ENCODE measurements at regions not wholly inside any gene's neighbourhood (a gene's known extent, or its start where the extent isn't known, plus 50 kb on each side); places are given as distances from the start of the nearest gene placed in this dataset.

- H3K27ac ChIP-seq (ENCODE audit: low read depth, low read length): no peak overlapping the region
- peaks cover 1 to 33% (median 21%) of the 10 kb centered on the region in 5 donors for H3K4me1 ChIP-seq (ENCODE audit: control insufficient read depth in 5 of 5, insufficient read depth in 5 of 5, low read length in 5 of 5)
- no peaks in the 10 kb centered on the region for H3K27me3 ChIP-seq (ENCODE audit: control insufficient read depth in 5 of 5, insufficient read depth in 4 of 5, low read length in 5 of 5)
- no peak overlapping the region for H3K9ac ChIP-seq (ENCODE audit: low read length in 5 of 5)
- H3K9me3 ChIP-seq (ENCODE audit: control insufficient read depth in 5 of 5, low read length in 5 of 5): no peaks in the 10 kb centered on the region
- H3K36me3 ChIP-seq (ENCODE audit: control insufficient read depth in 5 of 5, insufficient read depth in 5 of 5, low read length in 5 of 5): no peaks in the 10 kb centered on the region
- no peak overlapping the region for H3K4me3 ChIP-seq (ENCODE audit: low read depth in 1 of 5, low read length in 5 of 5)
Measured at GRCh38 chr9:16312116-16312515, 558.4 kb downstream of the BNC2 start.

GRCh38 chr9:16312962-16313546 lies 557.4 kb downstream of the BNC2 start:
- Histone ChIP-seq H3K27ac (ENCODE audit: low read depth, low read length) (no peak overlapping the region), H3K9me3 (ENCODE audit: control insufficient read depth in 5 of 5, low read length in 5 of 5) (no peaks in the 10 kb centered on the region), H3K36me3 (ENCODE audit: control insufficient read depth in 5 of 5, insufficient read depth in 5 of 5, low read length in 5 of 5) (no peaks in the 10 kb centered on the region), H3K27me3 (ENCODE audit: control insufficient read depth in 5 of 5, insufficient read depth in 4 of 5, low read length in 5 of 5) (no peaks in the 10 kb centered on the region), H3K4me3 (ENCODE audit: low read depth in 1 of 5, low read length in 5 of 5) (no peak overlapping the region), H3K4me1 (ENCODE audit: control insufficient read depth in 5 of 5, insufficient read depth in 5 of 5, low read length in 5 of 5) (peaks cover 1 to 33% (median 21%) of the 10 kb centered on the region in 5 donors), H3K9ac (ENCODE audit: low read length in 5 of 5) (no peak overlapping the region)

- no peaks in the 10 kb centered on the region for H3K27me3 ChIP-seq (ENCODE audit: control insufficient read depth in 5 of 5, insufficient read depth in 4 of 5, low read length in 5 of 5)
- H3K36me3 ChIP-seq (ENCODE audit: control insufficient read depth in 5 of 5, insufficient read depth in 5 of 5, low read length in 5 of 5): no peaks in the 10 kb centered on the region
- no peak overlapping the region for H3K27ac ChIP-seq (ENCODE audit: low read depth, low read length)
- H3K4me1 ChIP-seq (ENCODE audit: control insufficient read depth in 5 of 5, insufficient read depth in 5 of 5, low read length in 5 of 5): peaks cover 1 to 33% (median 21%) of the 10 kb centered on the region in 5 donors
- H3K4me3 ChIP-seq (ENCODE audit: low read depth in 1 of 5, low read length in 5 of 5): no peak overlapping the region
- H3K9me3 ChIP-seq (ENCODE audit: control insufficient read depth in 5 of 5, low read length in 5 of 5): peaks cover 0 to 4% (median 0%) of the 10 kb centered on the region in 5 donors
- no peak overlapping the region for H3K9ac ChIP-seq (ENCODE audit: low read length in 5 of 5)
Measured at GRCh38 chr9:16314476-16314875, 556.0 kb downstream of the BNC2 start.

- Histone ChIP-seq H3K27ac (ENCODE audit: low read depth, low read length) (no peak overlapping the region), H3K9ac (ENCODE audit: low read length in 5 of 5) (no peak overlapping the region), H3K4me1 (ENCODE audit: control insufficient read depth in 5 of 5, insufficient read depth in 5 of 5, low read length in 5 of 5) (peaks cover 1 to 21% (median 9%) of the 10 kb centered on the region in 5 donors), H3K27me3 (ENCODE audit: control insufficient read depth in 5 of 5, insufficient read depth in 4 of 5, low read length in 5 of 5) (no peaks in the 10 kb centered on the region), H3K9me3 (ENCODE audit: control insufficient read depth in 5 of 5, low read length in 5 of 5) (peaks cover 0 to 4% (median 0%) of the 10 kb centered on the region in 5 donors), H3K4me3 (ENCODE audit: low read depth in 1 of 5, low read length in 5 of 5) (no peak overlapping the region), H3K36me3 (ENCODE audit: control insufficient read depth in 5 of 5, insufficient read depth in 5 of 5, low read length in 5 of 5) (no peaks in the 10 kb centered on the region)
Measured at GRCh38 chr9:16315720-16316119, 554.8 kb downstream of the BNC2 start.

- H3K4me1 ChIP-seq (ENCODE audit: control insufficient read depth in 5 of 5, insufficient read depth in 5 of 5, low read length in 5 of 5): peaks cover 1 to 20% (median 13%) of the 10 kb centered on the region in 5 donors
Measured at GRCh38 chr9:16316456-16316855, 554.0 kb downstream of the BNC2 start.

GRCh38 chr9:16316911-16317817 lies 553.3 kb downstream of the BNC2 start:
- no peak overlapping the region for H3K27ac ChIP-seq (ENCODE audit: low read depth, low read length)
- H3K36me3 ChIP-seq (ENCODE audit: control insufficient read depth in 5 of 5, insufficient read depth in 5 of 5, low read length in 5 of 5): no peaks in the 10 kb centered on the region
- no peak overlapping the region for H3K4me3 ChIP-seq (ENCODE audit: low read depth in 1 of 5, low read length in 5 of 5)
- H3K9me3 ChIP-seq (ENCODE audit: control insufficient read depth in 5 of 5, low read length in 5 of 5): peaks cover 0 to 4% (median 0%) of the 10 kb centered on the region in 5 donors
- H3K9ac ChIP-seq (ENCODE audit: low read length in 5 of 5): no peak overlapping the region
- no peaks in the 10 kb centered on the region for H3K27me3 ChIP-seq (ENCODE audit: control insufficient read depth in 5 of 5, insufficient read depth in 4 of 5, low read length in 5 of 5)
- H3K4me1 ChIP-seq (ENCODE audit: control insufficient read depth in 5 of 5, insufficient read depth in 5 of 5, low read length in 5 of 5): peaks cover 1 to 21% (median 18%) of the 10 kb centered on the region in 5 donors

More at GRCh38 chr9:16316456-16316855, 554.0 kb downstream of the BNC2 start:
- Histone ChIP-seq H3K4me3 (ENCODE audit: low read depth in 1 of 5, low read length in 5 of 5) (no peak overlapping the region), H3K9ac (ENCODE audit: low read length in 5 of 5) (no peak overlapping the region), H3K36me3 (ENCODE audit: control insufficient read depth in 5 of 5, insufficient read depth in 5 of 5, low read length in 5 of 5) (no peaks in the 10 kb centered on the region), H3K27ac (ENCODE audit: low read depth, low read length) (no peak overlapping the region), H3K27me3 (ENCODE audit: control insufficient read depth in 5 of 5, insufficient read depth in 4 of 5, low read length in 5 of 5) (no peaks in the 10 kb centered on the region), H3K9me3 (ENCODE audit: control insufficient read depth in 5 of 5, low read length in 5 of 5) (peaks cover 0 to 4% (median 0%) of the 10 kb centered on the region in 5 donors)

- no peak overlapping the region for H3K4me3 ChIP-seq (ENCODE audit: low read depth in 1 of 5, low read length in 5 of 5)
- H3K36me3 ChIP-seq (ENCODE audit: control insufficient read depth in 5 of 5, insufficient read depth in 5 of 5, low read length in 5 of 5): no peaks in the 10 kb centered on the region
- no peak overlapping the region for H3K27ac ChIP-seq (ENCODE audit: low read depth, low read length)
- peaks cover 1 to 21% (median 19%) of the 10 kb centered on the region in 5 donors for H3K4me1 ChIP-seq (ENCODE audit: control insufficient read depth in 5 of 5, insufficient read depth in 5 of 5, low read length in 5 of 5)
- no peak overlapping the region for H3K9ac ChIP-seq (ENCODE audit: low read length in 5 of 5)
- H3K9me3 ChIP-seq (ENCODE audit: control insufficient read depth in 5 of 5, low read length in 5 of 5): peaks cover 0 to 4% (median 0%) of the 10 kb centered on the region in 5 donors
- H3K27me3 ChIP-seq (ENCODE audit: control insufficient read depth in 5 of 5, insufficient read depth in 4 of 5, low read length in 5 of 5): no peaks in the 10 kb centered on the region
Measured at GRCh38 chr9:16318516-16319060, 551.9 kb downstream of the BNC2 start.

- no peaks in the 10 kb centered on the region for H3K36me3 ChIP-seq (ENCODE audit: control insufficient read depth in 5 of 5, insufficient read depth in 5 of 5, low read length in 5 of 5)
- peaks cover 1 to 21% (median 19%) of the 10 kb centered on the region in 5 donors for H3K4me1 ChIP-seq (ENCODE audit: control insufficient read depth in 5 of 5, insufficient read depth in 5 of 5, low read length in 5 of 5)
- H3K27me3 ChIP-seq (ENCODE audit: control insufficient read depth in 5 of 5, insufficient read depth in 4 of 5, low read length in 5 of 5): no peaks in the 10 kb centered on the region
- H3K4me3 ChIP-seq (ENCODE audit: low read depth in 1 of 5, low read length in 5 of 5): no peak overlapping the region
- no peak overlapping the region for H3K9ac ChIP-seq (ENCODE audit: low read length in 5 of 5)
- peaks cover 0 to 4% (median 0%) of the 10 kb centered on the region in 5 donors for H3K9me3 ChIP-seq (ENCODE audit: control insufficient read depth in 5 of 5, low read length in 5 of 5)
- no peak overlapping the region for H3K27ac ChIP-seq (ENCODE audit: low read depth, low read length)
Measured at GRCh38 chr9:16319646-16320045, 550.8 kb downstream of the BNC2 start.

- Histone ChIP-seq H3K9me3 (ENCODE audit: control insufficient read depth in 5 of 5, low read length in 5 of 5) (peaks cover 0 to 4% (median 0%) of the 10 kb centered on the region in 5 donors), H3K9ac (ENCODE audit: low read length in 5 of 5) (no peak overlapping the region), H3K27me3 (ENCODE audit: control insufficient read depth in 5 of 5, insufficient read depth in 4 of 5, low read length in 5 of 5) (no peaks in the 10 kb centered on the region), H3K27ac (ENCODE audit: low read depth, low read length) (no peak overlapping the region), H3K36me3 (ENCODE audit: control insufficient read depth in 5 of 5, insufficient read depth in 5 of 5, low read length in 5 of 5) (no peaks in the 10 kb centered on the region), H3K4me1 (ENCODE audit: control insufficient read depth in 5 of 5, insufficient read depth in 5 of 5, low read length in 5 of 5) (peaks cover 1 to 21% (median 14%) of the 10 kb centered on the region in 5 donors), H3K4me3 (ENCODE audit: low read depth in 1 of 5, low read length in 5 of 5) (no peak overlapping the region)
Measured at GRCh38 chr9:16320338-16320902, 550.0 kb downstream of the BNC2 start.
